OCI-LY7 (cell line): ENCODE measurements at regions not wholly inside any gene's neighbourhood (a gene's known extent, or its start where the extent isn't known, plus 50 kb on each side); places are given as distances from the start of the nearest gene placed in this dataset.

ENCODE experiments used
- CTCF ChIP-seq: fragments of 200-600 bp; sonication (generic); conservative IDR thresholded peaks from 2 replicates; pipeline ENCODE4 v1.5.1; 2014; ENCODE audit warnings: mild to moderate bottlenecking, antibody characterized with exemption, low read length, moderate library complexity, mixed read lengths
- EZH2phosphoT487 ChIP-seq: fragments of 200-600 bp; sonication (generic); IDR thresholded peaks from 2 replicates; pipeline ENCODE4 v1.6.1; 2018; ENCODE audit warnings: low read depth, borderline replicate concordance, mild to moderate bottlenecking, mixed run types, antibody characterized with exemption, low read length, moderate library complexity, mixed read lengths

GRCh38 chr13:34425327-34425949 lies 516.6 kb upstream of the NBEA start:
- no peak for TF ChIP-seq CTCF
- no peak for TF ChIP-seq EZH2phosphoT487
